ENCODE measurements at regions not wholly inside any gene's neighbourhood (a gene's known extent, or its start where the extent isn't known, plus 50 kb on each side); places are given as distances from the start of the nearest gene placed in this dataset.

- TF ChIP-seq EZH2 (IDR thresholded peaks at IDR 0.05; ENCODE audit: insufficient read depth, poor library complexity, severe bottlenecking) = no peak
- no peak for TF ChIP-seq EZH2phosphoT487 (IDR thresholded peaks at IDR 0.05; ENCODE audit: insufficient read depth, low read depth)
Measured at GRCh38 chr4:84232309-84233095, 266.6 kb downstream of the NKX6-1 start.
